ENCODE measurements at regions not wholly inside any gene's neighbourhood (a gene's known extent, or its start where the extent isn't known, plus 50 kb on each side); places are given as distances from the start of the nearest gene placed in this dataset.
A peak's percentile ranks its signal among the peaks of the same experiment; 100 is the strongest.
"Not testable (repeated sequence)": the region's sequence is repeated elsewhere in the genome, so short reads cannot be mapped to it uniquely, and the experiment has no call there.

- DNase-seq (ENCODE audit: low read depth) = no peak
Observed at GRCh38 chr21:14903172-14903865, 161.5 kb downstream of the NRIP1 start.

DNA sequence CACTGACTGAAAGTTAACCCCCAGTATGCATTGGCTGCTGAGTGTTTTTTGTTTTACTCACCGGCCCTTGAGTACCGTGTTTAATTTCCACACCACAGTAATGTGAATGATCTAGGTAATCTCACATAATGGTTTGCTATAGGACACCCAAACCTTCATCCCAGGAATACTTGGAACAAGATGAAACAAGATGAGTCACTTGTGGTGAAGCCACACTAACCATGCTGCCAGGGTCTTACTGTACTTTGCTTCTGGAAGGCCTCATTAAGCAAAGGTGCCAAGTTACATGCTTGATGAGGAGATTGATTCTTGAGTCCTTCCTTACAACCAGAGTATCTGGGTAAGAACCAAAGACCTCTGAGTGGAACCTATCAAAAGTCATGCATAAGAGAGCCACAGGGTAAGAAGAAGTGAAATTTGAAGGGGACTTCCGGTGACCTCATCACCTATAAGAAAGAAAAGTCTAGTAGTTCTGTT is 163.3 kb downstream of the NRIP1 start:
- peak; percentile 90 for DNase-seq (ENCODE audit: low read depth)

GRCh38 chr21:14900611-14901010 is 164.2 kb downstream of the NRIP1 start:
- no peak for DNase-seq (ENCODE audit: low read depth)

DNA sequence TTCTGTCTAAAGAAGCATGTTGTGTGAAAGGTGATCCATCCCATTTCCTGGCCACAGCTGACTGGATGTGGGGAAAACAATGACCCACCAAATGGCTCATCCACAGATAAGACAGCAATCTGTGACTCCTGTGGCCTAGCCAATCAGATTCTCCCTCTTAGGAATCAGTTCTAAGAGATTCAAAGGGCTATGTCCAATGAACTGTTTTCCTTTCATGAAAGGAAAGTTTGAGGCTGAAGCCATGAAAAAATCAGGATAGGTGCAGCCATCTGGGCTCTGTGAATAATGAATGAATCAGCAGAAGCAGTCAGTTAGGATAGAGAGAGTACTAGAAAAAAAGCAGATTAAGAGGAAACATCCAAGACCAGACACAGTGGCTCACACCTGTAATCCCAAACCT is 164.7 kb downstream of the NRIP1 start:
- DNase-seq (ENCODE audit: low read depth) = peak; percentile 64

DNA sequence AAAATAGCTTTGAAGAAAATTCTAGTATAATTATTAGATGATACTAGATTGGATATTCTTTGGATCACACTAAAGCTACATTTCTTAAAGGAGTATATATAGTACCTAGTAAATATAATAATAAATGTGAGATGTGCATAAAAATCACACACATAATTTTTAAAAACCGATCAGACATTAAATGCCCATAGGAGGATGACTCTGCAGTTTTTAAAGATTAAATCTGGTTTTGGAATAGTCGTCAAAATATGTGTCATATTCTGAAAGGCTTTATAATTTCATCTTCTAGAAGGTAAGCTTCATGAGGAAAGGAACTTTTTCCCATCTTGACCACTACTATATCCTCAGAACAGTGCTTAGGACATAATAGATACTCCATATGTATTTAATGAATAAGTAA is 169.0 kb downstream of the NRIP1 start:
- no peak for DNase-seq (ENCODE audit: low read depth)

DNA sequence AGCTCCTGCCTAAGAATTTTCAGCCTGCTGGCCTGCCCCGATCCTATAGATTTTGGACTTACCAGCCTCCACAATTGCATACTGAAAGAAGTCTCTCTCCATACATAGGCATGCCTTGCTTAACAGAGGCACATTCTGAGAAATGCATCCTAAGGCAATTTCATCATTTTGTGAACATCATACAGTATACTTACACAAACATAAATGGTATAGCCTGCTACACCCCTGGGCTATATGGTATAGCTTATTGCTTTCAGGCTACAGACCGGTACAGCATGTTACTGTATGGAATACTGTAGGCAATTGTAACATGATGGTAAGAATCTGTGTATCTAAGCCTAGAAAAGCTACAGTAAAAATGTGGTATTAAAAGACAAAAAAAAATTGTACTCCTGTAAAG is 174.7 kb downstream of the NRIP1 start:
- no peak for DNase-seq (ENCODE audit: low read depth)

DNA sequence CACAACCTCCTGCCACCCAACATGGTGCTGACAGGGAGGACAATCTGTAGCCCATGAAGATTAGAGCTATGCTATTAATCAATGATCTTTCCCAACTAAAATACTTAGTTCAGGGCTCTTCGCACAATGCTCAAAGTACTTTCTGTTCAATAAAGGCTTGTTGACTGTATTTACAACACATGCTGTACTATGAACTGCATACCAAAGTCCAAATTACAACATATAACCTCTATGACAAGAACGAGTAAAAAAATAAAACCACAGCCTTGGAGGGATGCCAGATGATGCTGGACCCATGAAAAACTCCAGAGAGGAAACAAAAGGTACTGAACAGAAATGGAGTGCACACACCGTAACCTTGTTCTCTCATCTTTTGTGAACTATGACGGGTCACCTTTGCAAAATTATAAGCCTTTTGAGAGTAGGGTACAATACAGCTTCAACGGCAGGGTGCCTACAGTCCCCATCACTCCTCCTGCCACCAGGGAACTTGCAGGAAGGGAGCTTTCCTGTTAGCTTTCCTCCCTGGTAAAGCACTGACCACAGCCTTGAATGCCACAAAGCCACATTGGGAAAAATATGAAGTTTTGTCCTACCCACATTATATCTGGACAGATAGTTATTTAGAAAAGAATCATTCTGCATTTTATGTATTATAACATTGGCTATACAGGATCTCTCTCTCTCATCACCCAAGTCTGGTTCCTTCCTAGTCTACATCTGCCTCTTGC is 175.6 kb downstream of the NRIP1 start:
- DNase-seq (ENCODE audit: low read depth) = peak; percentile 48

- DNase-seq (ENCODE audit: low read depth) = no peak
Observed at GRCh38 chr21:14888202-14888601, 176.6 kb downstream of the NRIP1 start.

GRCh38 chr21:14886001-14886400 is 178.8 kb downstream of the NRIP1 start:
- peak; percentile 59 for DNase-seq (ENCODE audit: low read depth)

- DNase-seq (ENCODE audit: low read depth) = no peak
Observed at GRCh38 chr21:14883351-14883750, 181.4 kb downstream of the NRIP1 start.

DNA sequence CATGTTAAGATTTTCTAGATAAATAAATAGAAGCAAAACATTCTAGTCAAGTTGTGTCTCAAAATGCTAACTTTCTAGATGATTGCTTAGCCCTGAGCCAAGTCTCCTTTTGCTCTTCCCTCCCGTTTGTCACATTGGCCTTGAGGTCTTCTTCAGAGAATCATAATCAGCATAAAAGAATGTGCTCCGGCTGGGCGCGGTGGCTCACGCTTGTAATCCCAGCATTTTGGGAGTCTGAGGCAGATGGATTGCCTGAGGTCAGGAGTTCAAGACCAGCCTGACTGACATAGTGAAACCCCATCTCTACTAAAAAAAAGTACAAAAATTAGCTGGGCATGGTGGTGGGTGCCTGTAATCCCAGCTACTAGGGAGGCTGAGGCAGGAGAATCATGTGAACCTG is 182.3 kb downstream of the NRIP1 start:
- not testable (repeated sequence) for DNase-seq (ENCODE audit: low read depth)

GRCh38 chr21:14881863-14882499 is 182.8 kb downstream of the NRIP1 start:
- no peak for DNase-seq (ENCODE audit: low read depth)

DNA sequence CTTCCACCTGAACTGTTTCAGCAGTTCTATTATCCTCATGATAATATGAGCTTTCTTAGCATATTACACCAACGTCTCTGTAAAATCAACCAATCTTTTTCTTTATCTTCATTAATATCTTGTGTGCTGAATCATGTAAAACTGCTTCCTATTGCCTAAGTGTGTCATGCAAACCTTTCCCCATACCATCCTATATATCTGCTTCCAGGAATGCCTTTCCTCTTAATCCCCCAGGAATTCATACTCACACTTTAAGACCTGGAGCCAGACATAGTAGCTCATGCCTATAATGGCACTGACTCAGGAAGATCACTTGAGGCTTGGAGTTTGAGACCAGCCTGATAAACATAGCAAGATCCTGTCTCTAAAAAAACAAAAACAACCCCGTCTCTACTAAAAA is 183.9 kb downstream of the NRIP1 start:
- DNase-seq (ENCODE audit: low read depth) = no peak

DNA sequence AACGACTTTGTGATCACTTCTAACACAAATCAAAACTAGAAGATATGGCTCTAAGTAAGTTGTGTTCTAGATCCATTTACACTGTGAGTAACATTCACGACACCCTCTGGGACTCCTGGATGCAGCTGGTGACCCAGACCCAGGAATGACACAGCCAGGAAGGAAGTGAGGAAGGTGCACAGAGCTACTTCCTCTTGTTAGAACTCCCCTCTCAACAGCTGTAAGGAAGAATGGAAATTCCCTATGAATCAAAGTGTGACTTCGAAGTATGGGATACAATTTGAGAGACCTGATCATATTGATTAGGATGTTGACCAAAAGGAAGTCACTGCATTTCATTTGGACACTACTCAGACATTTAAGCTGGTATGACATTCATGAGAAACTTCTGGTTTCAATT is 185.3 kb downstream of the NRIP1 start:
- DNase-seq (ENCODE audit: low read depth) = no peak

GRCh38 chr21:14878971-14879370 is 185.8 kb downstream of the NRIP1 start:
- DNase-seq (ENCODE audit: low read depth) = no peak

DNA sequence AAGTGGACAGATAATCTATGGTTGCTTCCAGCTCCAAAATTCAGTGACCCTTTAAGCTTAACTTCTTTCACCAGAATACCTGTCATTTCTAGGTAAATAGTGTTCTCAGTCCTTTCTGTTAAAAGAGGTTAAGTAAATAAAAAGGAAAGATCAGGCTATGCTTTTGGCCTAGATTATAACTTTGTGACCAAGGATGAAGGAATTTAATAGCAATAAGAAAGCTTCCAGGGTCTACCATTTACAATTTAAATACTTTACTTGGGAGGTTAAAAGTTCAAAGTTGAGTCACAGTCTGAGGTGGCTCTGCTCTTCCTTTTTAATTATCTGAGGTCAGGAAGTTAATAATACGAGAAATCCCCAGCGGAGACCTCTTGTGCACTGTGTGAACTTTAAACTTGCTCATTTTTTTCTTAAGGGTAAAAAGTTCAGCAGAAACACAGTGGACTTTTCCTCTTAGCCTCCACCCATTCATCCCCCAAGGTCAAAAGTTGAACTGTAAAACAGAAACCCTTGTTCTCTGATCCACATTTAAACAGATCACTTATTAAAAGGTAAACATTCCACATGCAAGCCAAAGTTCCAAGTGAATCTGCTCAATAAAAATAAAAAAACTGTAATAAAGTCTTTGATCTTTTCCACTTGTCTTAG is 187.1 kb downstream of the NRIP1 start:
- no peak for DNase-seq (ENCODE audit: low read depth)

DNA sequence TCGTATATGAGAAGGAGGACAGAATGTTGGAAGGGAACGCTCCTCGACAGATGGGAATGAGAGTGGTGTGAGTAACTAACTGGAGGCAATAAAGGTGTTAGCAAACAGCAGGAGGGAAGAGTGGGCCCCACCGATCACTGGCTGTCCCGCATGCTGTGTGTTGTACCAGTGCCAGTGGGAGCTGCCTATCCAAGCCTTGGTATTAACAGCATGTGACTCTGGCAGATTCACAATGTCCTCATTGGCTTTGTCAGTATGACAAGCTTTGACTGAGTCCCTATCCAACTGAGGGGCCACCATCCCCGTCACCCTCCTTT is 188.3 kb downstream of the NRIP1 start:
- DNase-seq (ENCODE audit: low read depth) = no peak

DNA sequence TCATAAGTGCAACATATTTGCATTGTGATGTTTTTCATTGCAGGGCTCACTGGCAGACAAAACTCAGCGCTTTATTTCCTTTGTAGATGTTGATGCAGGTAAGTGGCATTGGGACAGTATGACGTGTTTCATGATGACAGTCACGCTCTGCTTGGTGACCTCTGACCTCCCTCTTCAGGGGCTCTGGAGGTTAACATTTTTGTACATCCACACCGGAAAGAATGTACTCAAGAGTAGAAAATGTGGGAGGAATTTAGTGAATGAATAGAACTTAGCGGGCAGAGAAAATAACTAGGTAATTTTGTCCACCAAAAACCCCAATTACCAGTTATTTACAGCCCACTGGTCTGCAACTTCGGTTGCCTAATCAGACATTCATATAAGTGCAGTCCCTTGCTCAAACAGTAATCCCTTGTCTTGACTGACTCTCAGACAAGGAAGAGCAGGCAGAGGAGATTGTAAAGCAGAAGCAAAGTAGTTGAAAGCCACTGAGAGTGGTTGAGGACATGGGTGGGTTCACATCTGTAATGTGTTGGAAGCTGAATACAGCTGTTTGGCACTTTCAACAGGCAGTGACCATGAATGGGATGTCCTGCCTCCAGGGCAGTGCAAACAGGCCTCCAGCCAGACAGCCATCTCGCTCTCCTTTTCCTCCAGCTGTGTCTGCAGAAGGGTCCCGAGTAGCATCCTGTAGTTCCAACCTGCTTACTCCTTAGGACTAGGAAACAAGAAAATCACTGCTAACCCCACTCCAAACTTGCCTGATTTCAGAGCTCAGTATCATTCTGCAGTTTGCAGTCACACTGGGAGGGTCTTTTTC is 188.9 kb downstream of the NRIP1 start:
- no peak for DNase-seq (ENCODE audit: low read depth)

GRCh38 chr21:14875186-14875585 is 189.6 kb downstream of the NRIP1 start:
- DNase-seq (ENCODE audit: low read depth) = no peak

DNA sequence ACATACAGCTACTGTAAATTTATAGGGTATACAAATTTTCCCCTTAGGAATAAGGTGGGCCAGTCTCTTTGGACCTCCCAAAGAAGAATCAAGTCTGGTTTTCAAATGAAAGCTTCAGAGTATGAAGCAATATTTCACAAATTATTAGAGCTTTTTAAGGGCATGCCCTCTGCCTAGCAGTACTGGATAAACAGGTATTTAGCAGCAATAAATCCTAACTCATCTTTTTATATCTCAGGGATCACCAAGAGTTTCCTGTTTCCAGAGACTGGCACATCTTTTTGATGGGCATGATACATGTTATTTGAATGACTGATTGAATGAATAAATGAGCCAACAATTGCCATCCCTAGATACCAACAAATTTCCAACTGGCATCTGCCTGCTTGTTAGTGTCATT is 190.4 kb downstream of the NRIP1 start:
- DNase-seq (ENCODE audit: low read depth) = no peak

DNA sequence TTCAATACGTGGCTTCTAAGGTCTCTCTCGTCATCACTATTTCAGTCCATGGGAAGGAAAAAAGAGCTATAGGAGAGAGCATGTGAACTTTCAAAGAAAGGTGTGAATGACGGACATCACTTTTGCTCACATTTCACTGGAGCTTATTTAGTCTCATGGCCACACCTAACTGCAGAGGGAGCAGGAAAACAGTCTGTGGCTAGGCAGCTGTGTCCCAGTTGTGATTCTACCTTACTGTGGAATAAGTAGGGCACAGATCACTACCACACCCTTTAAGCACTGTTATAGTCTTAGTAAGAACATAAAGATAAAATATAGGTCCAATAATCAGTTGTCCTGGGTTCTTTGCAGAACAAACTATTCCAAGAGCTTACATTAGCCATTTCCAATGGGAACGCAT is 192.9 kb downstream of the NRIP1 start:
- DNase-seq (ENCODE audit: low read depth) = no peak
